Liver (tissue), 8 donors: ENCODE measurements at regions not wholly inside any gene's neighbourhood (a gene's known extent, or its start where the extent isn't known, plus 50 kb on each side); places are given as distances from the start of the nearest gene placed in this dataset.

Source experiments
- DNase-seq: peaks from one replicate; pipeline ENCODE4 v3.0.0-alpha.2; 2017; ENCODE audit warnings: low spot score
- H3K27ac ChIP-seq, 2 donors: one replicate each; pipeline ENCODE4 v1.7.0; 2013; ENCODE audit warnings: inconsistent platforms in 2 of 2, low read length in 2 of 2, control low read depth in 1 of 2, low read depth in 1 of 2, mild to moderate bottlenecking in 1 of 2
- H3K27me3 ChIP-seq, 4 donors: one replicate each; pipeline versions ENCODE4 v1.6.1 to v1.7.0; 2013; ENCODE audit warnings: low read length in 3 of 4, inconsistent platforms in 1 of 4, mild to moderate bottlenecking in 1 of 4, moderate library complexity in 1 of 4; ENCODE audit not compliant: control insufficient read depth in 4 of 4, insufficient read depth in 4 of 4
- H3K36me3 ChIP-seq, 4 donors: one replicate each; pipeline versions ENCODE4 v1.6.1 to v1.7.0; 2013; ENCODE audit warnings: low read length in 3 of 4, mild to moderate bottlenecking in 3 of 4, low read depth in 1 of 4, moderate library complexity in 1 of 4; ENCODE audit not compliant: control insufficient read depth in 4 of 4, insufficient read depth in 3 of 4
- H3K4me1 ChIP-seq, 4 donors: one replicate each; pipeline versions ENCODE4 v1.6.1 to v1.7.0; 2013; ENCODE audit warnings: low read length in 3 of 4, mild to moderate bottlenecking in 3 of 4, moderate library complexity in 1 of 4; ENCODE audit not compliant: control insufficient read depth in 4 of 4, insufficient read depth in 4 of 4
- H3K4me3 ChIP-seq, 3 donors: one replicate each; pipeline versions ENCODE4 v1.6.1 to v1.7.0; 2013; ENCODE audit warnings: low read length in 3 of 3, control low read depth in 1 of 3, low read depth in 1 of 3, mild to moderate bottlenecking in 1 of 3
- H3K9ac ChIP-seq, 2 donors: one replicate each; pipeline ENCODE4 v1.7.0; 2013; ENCODE audit warnings: low read length in 2 of 2, mild to moderate bottlenecking in 2 of 2, moderate library complexity in 2 of 2, control low read depth in 1 of 2, low read depth in 1 of 2
- H3K9me3 ChIP-seq, 4 donors: one replicate each; pipeline versions ENCODE4 v1.6.1 to v1.7.0; 2013; ENCODE audit warnings: low read length in 3 of 4; ENCODE audit not compliant: control insufficient read depth in 4 of 4
- ATF3 ChIP-seq: IDR thresholded peaks from 2 replicates; pipeline ENCODE4 v1.6.1; 2016; ENCODE audit warnings: antibody characterized with exemption
- CTCF ChIP-seq: fragments of 150-350 bp; IDR thresholded peaks from 2 replicates; pipeline ENCODE4 v1.5.1; 2017; ENCODE audit warnings: improper control_type of control experiment, low read depth, low read length; ENCODE audit not compliant: missing input control
- EGR1 ChIP-seq, 2 donors: IDR thresholded peaks; 2 replicates each; pipeline ENCODE4 v1.6.1; 2016 to 2018; ENCODE audit warnings: antibody characterized with exemption in 2 of 2, low read depth in 2 of 2
- FOXA1 ChIP-seq: IDR thresholded peaks from 2 replicates; pipeline ENCODE4 v1.6.1; 2016; ENCODE audit warnings: antibody characterized with exemption
- GABPA ChIP-seq, 2 donors: IDR thresholded peaks in 1 of 2; conservative IDR thresholded peaks in 1 of 2; 2 replicates each; pipeline ENCODE4 v1.6.1; 2016; ENCODE audit warnings: antibody characterized with exemption in 2 of 2, mild to moderate bottlenecking in 1 of 2, moderate library complexity in 1 of 2
- HNF4A ChIP-seq, 2 donors: conservative IDR thresholded peaks; 2 replicates each; pipeline ENCODE4 v1.6.1; 2016; ENCODE audit warnings: antibody characterized with exemption in 2 of 2, mild to moderate bottlenecking in 2 of 2
- HNF4G ChIP-seq: IDR thresholded peaks from 2 replicates; pipeline ENCODE4 v1.6.1; 2016; ENCODE audit warnings: antibody characterized with exemption
- JUND ChIP-seq, 2 donors: IDR thresholded peaks; 2 replicates each; pipeline ENCODE4 v1.6.1; 2016; ENCODE audit warnings: antibody characterized with exemption in 2 of 2
- MAX ChIP-seq: IDR thresholded peaks from 2 replicates; pipeline ENCODE4 v1.6.1; 2016; ENCODE audit warnings: antibody characterized with exemption
- RAD21 ChIP-seq, 2 donors: IDR thresholded peaks; 2 replicates each; pipeline ENCODE4 v1.6.1; 2016; ENCODE audit warnings: antibody characterized with exemption in 2 of 2, mild to moderate bottlenecking in 2 of 2
- REST ChIP-seq: IDR thresholded peaks from 2 replicates; pipeline ENCODE4 v1.6.1; 2016; ENCODE audit warnings: antibody characterized with exemption, mild to moderate bottlenecking
- RXRA ChIP-seq, 2 donors: IDR thresholded peaks; 2 replicates each; pipeline ENCODE4 v1.6.1; 2017 to 2018; ENCODE audit warnings: antibody characterized with exemption in 2 of 2, mild to moderate bottlenecking in 1 of 2
- YY1 ChIP-seq: IDR thresholded peaks from 2 replicates; pipeline ENCODE4 v1.6.1; 2016; ENCODE audit warnings: antibody characterized with exemption, mild to moderate bottlenecking
- ZBTB33 ChIP-seq: IDR thresholded peaks from 2 replicates; pipeline ENCODE4 v1.6.1; 2016; ENCODE audit warnings: antibody characterized with exemption
- WGBS: extraction: QIAGEN DNeasy Blood & Tissue Kit; methylation state at CpG from one replicate; pipeline ENCODE4 v1.1.7; 2013; 5-methylcytosine and 5-hydroxymethylcytosine counted together
- donor health status: healthy.
- donor health status: healthy.
- donor health status: healthy.
- donor health status: healthy.
- donor health status: healthy.

GRCh38 chr16:85543536-85543935, 69.6 kb upstream of the GSE1 start:
- Histone ChIP-seq H3K36me3 (no peaks in the 10 kb centered on the region), H3K27ac (no peak overlapping the region), H3K9me3 (no peaks in the 10 kb centered on the region), H3K4me3 (no peak overlapping the region), H3K27me3 (no peaks in the 10 kb centered on the region), H3K9ac (no peak overlapping the region), H3K4me1 (peaks cover 2 to 21% (median 13%) of the 10 kb centered on the region in 4 donors)
- WGBS = 90% methylated on average over 4 of the region's 4 CpGs
- DNase-seq = no peak
- TF ChIP-seq RXRA (IDR thresholded peaks at IDR 0.05) = no peak

- Histone ChIP-seq H3K27ac (no peak overlapping the region), H3K4me3 (no peak overlapping the region), H3K4me1 (peaks cover 0 to 16% (median 8%) of the 10 kb centered on the region in 4 donors), H3K9me3 (no peaks in the 10 kb centered on the region), H3K36me3 (no peaks in the 10 kb centered on the region), H3K9ac (no peak overlapping the region), H3K27me3 (no peaks in the 10 kb centered on the region)
- DNase-seq = no peak
- WGBS = 94% methylated on average over 16 of the region's 16 CpGs
- TF ChIP-seq ATF3 = no peak
- TF ChIP-seq YY1 = no peak
- no peak for TF ChIP-seq REST
- TF ChIP-seq RXRA (IDR thresholded peaks at IDR 0.05) = no peak
- no peak for TF ChIP-seq RAD21 (IDR thresholded peaks at IDR 0.05)
- TF ChIP-seq EGR1 (IDR thresholded peaks at IDR 0.05; ENCODE audit: low read depth in 2 of 2) = no peak
- no peak for TF ChIP-seq ZBTB33
- TF ChIP-seq FOXA1 = no peak
- TF ChIP-seq HNF4A (conservative IDR thresholded peaks at IDR 0.05) = no peak
- no peak for TF ChIP-seq MAX
- TF ChIP-seq CTCF = no peak
- no peak for TF ChIP-seq HNF4G
- TF ChIP-seq GABPA (IDR thresholded peaks at IDR 0.05 in 1 of 2, conservative IDR thresholded peaks at IDR 0.05 in 1 of 2) = no peak
- no peak for TF ChIP-seq JUND (IDR thresholded peaks at IDR 0.05)
Measured at GRCh38 chr16:85544016-85544415, 69.1 kb upstream of the GSE1 start.
